A673 (cell line): ENCODE measurements at regions not wholly inside any gene's neighbourhood (a gene's known extent, or its start where the extent isn't known, plus 50 kb on each side); places are given as distances from the start of the nearest gene placed in this dataset.

ENCODE experiments used
- CTCF ChIP-seq: fragments of 300-800, 200-600 bp; sonication (generic); conservative IDR thresholded peaks from 2 replicates; pipeline ENCODE4 v1.5.1; 2017; ENCODE audit warnings: low read depth, mild to moderate bottlenecking, antibody characterized with exemption, low read length, moderate library complexity, mixed read lengths
- EZH2 ChIP-seq: fragments of 200-600 bp; sonication (generic); IDR thresholded peaks from 2 replicates; pipeline ENCODE4 v1.6.1; 2017; ENCODE audit warnings: borderline replicate concordance, low read depth, mild to moderate bottlenecking, mixed read lengths, antibody characterized with exemption, low read length; ENCODE audit not compliant: poor library complexity, severe bottlenecking

DNA sequence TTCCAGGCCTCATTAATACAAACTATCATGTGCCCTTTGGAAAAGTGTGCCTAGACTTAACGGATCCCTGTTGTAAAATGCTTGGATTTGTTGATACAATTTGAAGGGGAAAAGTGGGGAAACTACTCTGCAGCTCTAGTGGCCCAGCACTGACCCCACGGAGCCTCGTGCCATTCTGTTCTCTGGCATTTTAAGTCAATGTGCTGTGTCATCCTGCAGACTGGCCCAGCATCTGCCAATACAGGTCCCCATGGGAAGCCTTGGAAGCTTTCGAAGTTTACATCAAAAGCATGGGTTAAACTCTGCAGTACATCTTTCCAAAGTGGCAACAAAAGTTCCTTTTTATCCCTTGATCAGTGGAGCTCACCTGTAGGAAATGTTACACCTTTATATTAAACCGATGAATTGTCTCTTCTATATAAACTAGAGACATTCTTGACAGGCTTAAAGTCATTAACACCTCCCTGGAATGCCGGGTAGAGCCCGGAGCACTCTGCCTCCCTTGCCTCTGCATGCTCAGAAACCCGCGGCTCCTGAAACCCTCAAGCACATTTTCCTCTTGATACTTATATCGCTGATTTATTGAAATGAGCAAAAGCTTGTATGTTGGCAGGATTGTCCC is 596.0 kb upstream of the ADAMTS16 start:
- TF ChIP-seq CTCF, result no peak
- TF ChIP-seq EZH2, result no peak
